GM18519 (cell line): ENCODE measurements at regions not wholly inside any gene's neighbourhood (a gene's known extent, or its start where the extent isn't known, plus 50 kb on each side); places are given as distances from the start of the nearest gene placed in this dataset.
"Not testable (repeated sequence)": the region's sequence is repeated elsewhere in the genome, so short reads cannot be mapped to it uniquely, and the experiment has no call there.

ENCODE experiments used
- ATAC-seq: cut with Tn5 transposase; IDR thresholded peaks from one replicate; pipeline ENCODE4 v1.9.1; 2021; ENCODE audit warnings: mild to moderate bottlenecking, moderate library complexity; ENCODE audit not compliant: unreplicated experiment, low FRiP score

DNA sequence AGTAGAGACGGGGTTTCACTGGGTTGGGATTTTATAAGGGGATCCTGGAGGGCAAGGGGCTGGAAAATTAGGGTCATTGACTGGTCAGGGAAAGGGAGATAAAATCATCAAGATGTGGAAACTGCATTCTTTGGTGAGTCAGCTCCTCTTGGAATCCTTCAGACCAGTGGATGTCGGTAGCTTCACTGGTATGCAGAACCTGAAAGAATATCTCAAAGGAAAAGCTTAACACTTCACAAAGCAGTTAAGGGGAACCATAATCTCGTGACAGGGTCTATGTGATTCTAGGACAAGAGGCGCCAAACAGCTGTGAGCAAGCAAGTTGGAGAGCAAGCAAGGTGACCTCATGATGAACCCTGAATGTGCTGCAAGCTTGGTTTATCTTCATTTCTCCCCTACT, 634.7 kb upstream of the AUTS2 start:
- no peak for ATAC-seq

DNA sequence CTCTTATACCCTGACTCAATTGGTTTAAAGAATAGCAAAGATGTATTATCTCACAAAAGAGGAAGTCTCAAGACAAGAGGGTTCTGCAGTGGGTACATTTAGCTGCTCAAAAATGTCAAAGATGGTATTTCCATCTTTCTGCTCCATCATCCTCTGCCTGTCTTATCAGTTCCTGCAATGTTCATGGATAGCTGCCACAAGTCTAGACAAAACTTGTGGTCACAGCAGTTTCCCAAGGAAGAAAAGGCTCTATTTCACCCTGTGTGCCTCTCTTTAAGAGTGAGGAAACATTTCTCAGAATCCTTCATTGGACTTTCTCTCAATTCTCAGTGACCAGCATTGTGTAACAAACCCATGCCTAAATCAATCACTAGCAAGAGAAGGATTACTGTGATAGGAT, 634.2 kb upstream of the AUTS2 start:
- no peak for ATAC-seq

- ATAC-seq = no peak
Measured at GRCh38 chr7:68965351-68965750, 632.9 kb upstream of the AUTS2 start.

- no peak for ATAC-seq
Measured at GRCh38 chr7:68967598-68967997, 630.7 kb upstream of the AUTS2 start.

- no peak for ATAC-seq
Measured at GRCh38 chr7:68969571-68969970, 628.7 kb upstream of the AUTS2 start.

DNA sequence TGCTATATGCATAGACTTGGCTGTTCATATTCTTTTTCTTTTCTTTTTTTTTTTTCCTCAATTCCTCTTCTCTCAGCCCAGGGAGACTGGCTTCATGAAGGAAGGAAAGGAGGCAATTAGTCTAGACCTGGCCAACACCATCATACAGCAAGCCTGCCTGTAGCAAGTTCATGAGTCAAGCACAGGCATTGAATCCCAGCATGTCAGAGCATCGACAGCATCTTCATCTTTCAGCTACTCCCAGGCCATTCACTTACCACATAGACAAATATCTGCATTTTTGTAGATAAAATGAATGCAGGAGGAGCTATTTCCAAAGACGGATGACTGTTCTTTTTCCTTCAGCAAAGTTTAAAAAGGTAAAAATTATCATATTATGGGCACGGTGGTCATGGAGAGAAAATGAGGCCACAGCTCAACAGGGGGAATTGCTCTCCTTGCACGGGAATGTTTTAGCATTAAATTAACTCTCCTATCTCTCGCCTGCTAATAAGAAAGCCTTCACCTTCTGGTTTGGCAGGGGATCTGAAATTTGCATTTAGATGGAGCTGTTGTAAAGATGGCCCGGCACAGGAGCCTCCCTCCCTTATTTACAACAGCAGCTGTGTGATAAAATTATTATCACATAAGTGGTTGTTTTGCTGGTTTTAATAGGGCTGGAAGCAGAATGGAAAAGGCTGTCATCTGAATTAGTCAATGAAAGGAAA, 626.5 kb upstream of the AUTS2 start:
- ATAC-seq = no peak

GRCh38 chr7:68977385-68978055, 620.8 kb upstream of the AUTS2 start:
- ATAC-seq = no peak

DNA sequence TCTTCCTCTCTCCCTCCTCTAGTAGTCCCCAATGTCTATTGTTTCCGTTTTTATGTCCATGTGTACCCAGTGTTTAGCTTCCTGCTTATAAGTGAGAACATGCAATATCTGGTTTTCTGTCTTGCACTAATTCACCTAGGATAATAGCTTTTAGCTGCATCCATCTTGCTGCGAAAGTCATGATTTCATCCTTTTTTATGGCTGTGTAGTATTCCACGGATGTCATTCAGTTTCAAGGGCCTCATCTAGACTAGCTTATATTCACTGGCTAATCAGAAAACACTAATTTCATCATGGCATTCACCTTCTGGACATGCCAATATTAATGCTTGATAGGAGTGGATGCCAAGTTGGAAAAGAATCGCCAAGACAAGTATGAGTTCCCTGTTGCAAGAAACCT, 619.6 kb upstream of the AUTS2 start:
- ATAC-seq = no peak

DNA sequence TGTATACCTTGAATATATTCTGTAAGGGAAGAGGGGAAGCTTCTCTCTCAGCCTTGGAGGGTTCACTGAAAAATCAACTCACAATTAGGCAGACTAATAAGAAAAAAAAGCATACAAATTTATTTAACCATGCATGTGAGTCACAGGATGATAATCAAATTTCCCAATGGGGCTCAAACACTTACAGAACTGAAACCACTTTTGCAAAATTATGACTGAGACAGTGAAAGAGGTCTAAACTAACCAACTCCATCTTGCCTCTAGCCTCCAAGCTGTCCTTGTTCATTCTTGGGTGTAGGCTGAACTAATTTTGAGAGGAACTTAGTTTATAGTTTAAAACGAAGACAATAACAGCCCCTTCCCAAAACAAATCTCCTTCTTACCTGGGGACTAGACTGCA, 618.3 kb upstream of the AUTS2 start:
- no peak for ATAC-seq

- not testable (repeated sequence) for ATAC-seq
Measured at GRCh38 chr7:68980432-68980831, 617.8 kb upstream of the AUTS2 start.

DNA sequence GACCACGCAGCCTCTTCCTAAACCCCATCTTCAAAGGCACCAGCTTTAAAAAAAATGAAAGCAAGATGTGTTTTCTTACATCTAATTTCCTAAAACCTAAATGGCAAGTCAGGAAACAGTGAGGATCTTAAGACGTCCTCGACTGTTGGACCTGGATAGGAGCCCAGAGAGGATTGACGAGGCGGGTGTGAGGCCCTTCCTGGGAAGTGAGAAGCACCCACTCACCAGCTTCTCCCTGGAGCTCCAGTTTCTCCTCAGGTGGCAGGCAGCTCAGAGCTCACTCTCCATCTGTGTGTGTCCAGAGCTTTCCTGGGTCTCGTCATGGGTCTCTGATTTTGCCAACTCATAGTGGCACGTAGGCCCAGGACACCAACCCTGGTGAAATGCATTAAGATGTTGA, 614.0 kb upstream of the AUTS2 start:
- ATAC-seq = no peak

GRCh38 chr7:68994841-68995240, 603.4 kb upstream of the AUTS2 start:
- ATAC-seq = no peak

GRCh38 chr7:68998136-68998535, 600.1 kb upstream of the AUTS2 start:
- no peak for ATAC-seq

DNA sequence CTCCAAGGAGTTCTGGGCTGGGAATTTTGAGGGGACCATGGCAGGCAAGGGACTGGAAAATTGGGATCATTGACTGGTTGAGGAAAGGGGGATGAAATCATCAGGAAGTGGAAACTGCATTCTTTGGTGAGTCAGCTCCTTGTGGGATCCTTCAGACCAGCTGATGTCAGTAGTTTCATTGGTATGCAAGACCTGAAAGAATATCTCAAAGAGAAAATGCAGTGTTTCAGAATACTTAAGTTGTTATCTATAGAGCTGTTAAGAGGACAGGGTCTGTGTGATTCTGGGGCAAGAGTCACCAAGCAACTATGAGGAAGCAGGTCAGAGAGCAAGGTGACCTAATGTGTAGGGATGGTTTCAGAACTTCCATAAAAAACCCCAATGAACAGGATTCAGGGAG, 595.9 kb upstream of the AUTS2 start:
- ATAC-seq = no peak

DNA sequence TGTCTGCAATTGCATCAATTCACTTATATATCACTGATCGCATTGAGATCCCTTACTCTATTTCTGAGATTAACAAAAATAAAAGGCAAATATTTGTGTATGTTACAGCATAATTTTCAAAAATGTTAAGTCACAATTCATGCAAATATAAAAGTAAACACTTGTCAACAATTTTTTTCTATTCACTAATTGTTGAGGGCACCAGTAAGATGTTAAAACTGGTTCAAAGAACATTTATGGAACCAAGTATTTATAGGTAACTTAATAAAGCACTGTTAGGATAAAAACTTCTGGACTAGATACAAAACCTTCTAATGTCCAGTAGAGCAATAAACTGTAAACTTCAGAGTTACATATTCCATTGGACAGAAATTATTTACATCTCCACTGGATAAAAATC, 586.1 kb upstream of the AUTS2 start:
- ATAC-seq = no peak

- no peak for ATAC-seq
Measured at GRCh38 chr7:69017208-69017607, 581.1 kb upstream of the AUTS2 start.

- ATAC-seq = no peak
Measured at GRCh38 chr7:69018200-69018599, 580.1 kb upstream of the AUTS2 start.

GRCh38 chr7:69019437-69019836, 578.8 kb upstream of the AUTS2 start:
- no peak for ATAC-seq

- no peak for ATAC-seq
Measured at GRCh38 chr7:69020536-69020935, 577.7 kb upstream of the AUTS2 start.

- no peak for ATAC-seq
Measured at GRCh38 chr7:69025249-69025648, 573.0 kb upstream of the AUTS2 start.

- no peak for ATAC-seq
Measured at GRCh38 chr7:69032848-69033247, 565.4 kb upstream of the AUTS2 start.

- ATAC-seq = no peak
Measured at GRCh38 chr7:69035826-69036225, 562.4 kb upstream of the AUTS2 start.
